ENCODE measurements at regions not wholly inside any gene's neighbourhood (a gene's known extent, or its start where the extent isn't known, plus 50 kb on each side); places are given as distances from the start of the nearest gene placed in this dataset.

- no peaks in the 10 kb centered on the region; the same call in 1 of the 2 replicates for H3K9me2 ChIP-seq (ENCODE audit: insufficient read depth)
- BruUV-seq (replicated peaks), result no TSS peak
- no peak overlapping the region for H3K4me3 ChIP-seq
- H3K4me2 ChIP-seq, result no peak overlapping the region
- no peaks in the 10 kb centered on the region for H3K36me3 ChIP-seq (ENCODE audit: low read depth)
- H2AFZ ChIP-seq, result no peak overlapping the region
- POLR2A ChIA-PET (ENCODE audit: unreplicated experiment), result no interaction called here
- no peaks in the 10 kb centered on the region for H3F3A ChIP-seq (ENCODE audit: insufficient read depth, low read depth)
- no peaks in the 10 kb centered on the region for H3K27me3 ChIP-seq (ENCODE audit: insufficient read depth, low read depth)
- intact Hi-C loops (cut with micrococcal nuclease; ENCODE audit: unreplicated experiment), result no loop called here
- H3K4me1 ChIP-seq (replicated peaks; ENCODE audit: insufficient read depth), result no peaks in the 10 kb centered on the region
- H3K27ac ChIP-seq, result no peak overlapping the region
- H3K79me2 ChIP-seq (ENCODE audit: low read depth), result no peaks in the 10 kb centered on the region
- CTCF ChIA-PET, result no interaction called here
- no peak for TF ChIP-seq CTCF (conservative IDR thresholded peaks at IDR 0.05)
- TF ChIP-seq EZH2 (IDR thresholded peaks at IDR 0.05; ENCODE audit: low read depth), result no peak
- H4K20me1 ChIP-seq (ENCODE audit: insufficient read depth), result no peaks in the 10 kb centered on the region
- no peak for DNase-seq
- no peaks in the 10 kb centered on the region; the same call in 1 of the 2 replicates for H3K9me3 ChIP-seq (ENCODE audit: insufficient read depth, low read depth)
Measured at GRCh38 chr12:85725991-85726390, 110.2 kb downstream of the RASSF9 start.

GRCh38 chr12:85733221-85733840 is 102.9 kb downstream of the RASSF9 start:
- Histone ChIP-seq H3F3A (ENCODE audit: insufficient read depth, low read depth) (no peaks in the 10 kb centered on the region), H3K9me3 (ENCODE audit: insufficient read depth, low read depth) (no peaks in the 10 kb centered on the region), H3K36me3 (ENCODE audit: low read depth) (no peaks in the 10 kb centered on the region), H3K79me2 (ENCODE audit: low read depth) (no peaks in the 10 kb centered on the region), H2AFZ (no peak overlapping the region), H3K4me2 (no peak overlapping the region), H3K9me2 (ENCODE audit: insufficient read depth) (no peaks in the 10 kb centered on the region; the same call in 1 of the 2 replicates), H3K27ac (no peak overlapping the region), H4K20me1 (ENCODE audit: insufficient read depth) (no peaks in the 10 kb centered on the region), H3K27me3 (ENCODE audit: insufficient read depth, low read depth) (no peaks in the 10 kb centered on the region), H3K4me1 (replicated peaks; ENCODE audit: insufficient read depth) (no peaks in the 10 kb centered on the region), H3K4me3 (no peak overlapping the region)
- POLR2A ChIA-PET (ENCODE audit: unreplicated experiment), result no interaction called here
- intact Hi-C loops (cut with micrococcal nuclease; ENCODE audit: unreplicated experiment), result no loop called here
- no peak for DNase-seq
- no peak for TF ChIP-seq EZH2 (IDR thresholded peaks at IDR 0.05; ENCODE audit: low read depth)
- no peak for TF ChIP-seq CTCF (conservative IDR thresholded peaks at IDR 0.05)
- CTCF ChIA-PET, result no interaction called here
- no TSS peak for BruUV-seq (replicated peaks)

- ChIA-PET POLR2A (ENCODE audit: unreplicated experiment) (no interaction called here), CTCF (no interaction called here)
Measured at GRCh38 chr12:85733984-85734383, 102.2 kb downstream of the RASSF9 start.

More at GRCh38 chr12:85733984-85734383, 102.2 kb downstream of the RASSF9 start:
- no TSS peak for BruUV-seq (replicated peaks)
- DNase-seq, result no peak
- H3K27me3 ChIP-seq (ENCODE audit: insufficient read depth, low read depth), result no peaks in the 10 kb centered on the region
- H3K4me3 ChIP-seq, result no peak overlapping the region
- H3K9me3 ChIP-seq (ENCODE audit: insufficient read depth, low read depth), result no peaks in the 10 kb centered on the region
- no peaks in the 10 kb centered on the region for H3K4me1 ChIP-seq (replicated peaks; ENCODE audit: insufficient read depth)
- no peaks in the 10 kb centered on the region for H4K20me1 ChIP-seq (ENCODE audit: insufficient read depth)
- no peak for TF ChIP-seq CTCF (conservative IDR thresholded peaks at IDR 0.05)
- TF ChIP-seq EZH2 (IDR thresholded peaks at IDR 0.05; ENCODE audit: low read depth), result no peak
- H3K27ac ChIP-seq, result no peak overlapping the region
- no peaks in the 10 kb centered on the region for H3K79me2 ChIP-seq (ENCODE audit: low read depth)
- H3F3A ChIP-seq (ENCODE audit: insufficient read depth, low read depth), result no peaks in the 10 kb centered on the region
- H3K4me2 ChIP-seq, result no peak overlapping the region
- intact Hi-C loops (cut with micrococcal nuclease; ENCODE audit: unreplicated experiment), result no loop called here
- no peaks in the 10 kb centered on the region for H3K36me3 ChIP-seq (ENCODE audit: low read depth)
- H3K9me2 ChIP-seq (ENCODE audit: insufficient read depth), result no peaks in the 10 kb centered on the region; the same call in 1 of the 2 replicates
- H2AFZ ChIP-seq, result no peak overlapping the region

Data from PC-9 (cell line).